ENCODE measurements at regions not wholly inside any gene's neighbourhood (a gene's known extent, or its start where the extent isn't known, plus 50 kb on each side); places are given as distances from the start of the nearest gene placed in this dataset.

DNA sequence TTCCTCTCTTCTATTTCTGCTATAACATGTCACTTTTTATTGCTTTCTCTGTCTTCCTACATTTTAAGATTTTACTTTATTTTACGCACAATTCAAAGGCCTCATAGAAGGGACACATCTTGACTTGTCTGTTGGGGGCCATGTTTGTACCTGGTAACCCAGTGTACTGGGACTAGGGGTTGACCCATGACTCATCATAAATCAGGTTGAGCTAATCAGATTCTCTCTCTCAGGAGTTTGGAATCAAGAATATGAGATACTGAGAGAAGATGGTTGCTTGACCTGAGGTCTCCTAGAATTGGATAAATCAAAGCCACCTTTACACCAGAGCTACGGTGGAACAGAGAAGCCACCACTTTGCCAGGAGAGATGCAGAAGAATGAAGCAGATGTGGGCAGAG, 153.0 kb downstream of the UXS1 start:
- DNase-seq = no peak

DNA sequence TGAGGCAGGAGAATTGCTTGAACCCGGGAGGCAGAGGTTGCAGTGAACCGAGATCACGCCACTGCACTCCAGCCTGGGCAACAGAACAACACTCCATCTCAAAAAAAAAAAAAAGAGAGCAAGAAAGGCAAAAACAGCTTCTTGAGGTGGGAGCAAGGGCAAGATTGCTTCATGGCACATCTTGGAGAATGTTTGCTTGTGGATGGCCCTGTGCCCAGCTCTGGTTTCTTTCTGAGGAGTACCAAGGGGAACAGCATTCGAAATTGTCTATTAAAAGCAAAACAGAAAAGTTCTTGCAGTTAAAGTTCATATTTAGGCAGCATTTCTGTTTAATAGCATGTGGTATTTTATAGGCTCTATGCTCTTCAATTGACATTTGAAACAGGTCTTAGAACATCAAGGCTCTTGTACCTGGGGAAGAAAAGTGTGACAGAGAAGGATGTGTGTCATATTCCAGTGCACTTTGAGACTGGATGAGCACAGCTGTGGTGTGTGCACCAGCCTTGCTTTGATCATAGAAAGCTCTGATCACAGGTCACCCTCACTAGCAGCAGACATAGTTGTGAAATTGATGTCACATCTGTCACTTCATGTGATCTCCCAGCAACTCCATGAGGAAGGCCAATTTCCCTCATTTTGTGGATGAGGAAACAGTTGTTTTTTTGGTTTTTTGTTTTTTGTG, 154.3 kb downstream of the UXS1 start:
- DNase-seq = no peak

DNA sequence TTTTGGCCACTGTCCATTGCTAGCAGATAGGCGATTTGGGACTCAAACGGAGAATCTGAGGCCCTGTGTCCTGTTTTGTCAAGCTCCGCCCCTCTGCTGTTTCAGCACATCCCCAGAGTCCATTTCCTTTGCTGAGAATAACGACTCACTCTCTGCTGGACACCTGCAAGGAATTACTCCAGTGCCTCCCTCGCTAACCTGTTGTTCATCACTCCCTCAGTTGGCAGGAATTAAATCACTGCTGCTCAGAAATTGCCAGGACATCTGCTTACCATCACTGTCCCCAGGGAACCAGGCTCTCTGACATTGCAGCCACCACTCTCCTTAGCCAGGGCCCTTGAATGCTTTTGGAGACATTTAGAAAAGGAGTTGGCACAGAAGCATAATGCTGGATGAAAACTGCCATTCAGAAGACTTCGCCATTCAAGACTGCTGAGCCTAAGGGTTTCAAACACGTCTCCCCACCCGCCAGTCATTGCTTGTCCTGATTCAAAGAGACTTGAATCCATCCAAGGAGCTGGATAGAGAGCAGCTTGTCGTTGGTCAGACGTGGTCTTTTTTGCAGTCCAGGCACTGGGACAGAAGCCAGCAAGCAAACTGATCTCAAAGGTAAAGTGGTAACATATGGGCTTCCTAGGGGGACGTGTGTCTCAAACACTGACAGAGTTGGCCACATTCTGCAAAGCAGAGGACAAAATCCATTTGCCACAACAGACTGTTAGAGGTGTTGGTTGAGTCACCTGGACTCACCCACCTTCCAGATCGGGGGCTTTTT, 155.3 kb downstream of the UXS1 start:
- DNase-seq = no peak

DNA sequence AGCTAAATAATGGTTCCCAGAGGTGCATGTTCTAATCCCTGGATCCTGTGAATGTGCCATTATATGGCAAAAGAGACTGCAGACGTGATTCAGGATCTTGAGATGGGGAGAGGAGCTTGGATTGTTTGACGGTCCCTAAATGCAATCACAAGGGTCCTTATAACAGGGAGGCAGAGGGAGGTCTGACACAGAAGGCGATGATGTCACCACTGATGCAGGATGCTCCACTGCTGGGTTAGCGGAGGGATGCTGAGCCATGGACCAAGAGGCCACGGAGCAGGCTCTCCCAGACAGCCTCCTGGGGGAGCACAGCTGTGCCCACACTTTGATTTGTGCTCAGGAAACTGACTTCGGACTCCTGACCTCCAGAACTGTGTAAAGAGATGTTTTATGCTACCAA, 156.2 kb downstream of the UXS1 start:
- DNase-seq = no peak

DNA sequence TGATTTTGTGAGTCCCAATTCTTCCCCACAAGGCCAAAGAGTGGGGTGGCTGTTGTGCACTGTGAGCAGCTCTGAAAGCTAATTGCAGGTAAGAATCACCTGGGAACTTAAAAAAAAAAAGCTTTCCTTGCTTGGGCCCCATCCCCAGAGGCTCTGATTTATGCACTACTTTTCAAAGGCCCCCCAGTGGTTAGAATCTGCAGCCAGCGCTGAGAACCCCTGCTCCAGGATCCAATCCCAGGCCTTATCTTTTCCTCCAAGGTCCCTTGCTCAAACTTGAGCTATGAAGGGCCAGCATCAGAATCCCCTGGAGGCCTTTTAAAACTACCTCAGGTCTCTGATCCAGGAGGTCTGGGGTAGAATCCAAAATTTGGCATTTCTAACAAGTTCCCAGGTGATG, 156.8 kb downstream of the UXS1 start:
- no peak for DNase-seq

DNA sequence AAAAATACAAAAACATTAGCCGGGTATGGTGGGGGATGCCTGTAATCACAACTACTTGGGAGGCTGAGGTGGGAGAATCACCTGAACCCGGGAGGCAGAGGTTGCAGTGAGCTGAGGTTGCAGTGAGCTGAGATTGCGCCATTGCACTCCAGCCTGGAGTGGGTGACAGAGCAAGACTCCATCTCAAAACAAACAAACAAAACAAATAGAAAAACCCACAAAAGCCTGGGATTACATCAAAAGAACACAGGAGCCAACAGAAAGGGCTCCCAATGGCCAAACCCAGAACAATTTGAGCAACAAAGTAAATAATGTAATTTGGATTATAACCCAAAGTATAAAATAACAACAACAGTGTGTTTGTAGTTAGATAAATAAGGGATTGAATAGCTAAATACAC, 159.8 kb downstream of the UXS1 start:
- DNase-seq = no peak

DNA sequence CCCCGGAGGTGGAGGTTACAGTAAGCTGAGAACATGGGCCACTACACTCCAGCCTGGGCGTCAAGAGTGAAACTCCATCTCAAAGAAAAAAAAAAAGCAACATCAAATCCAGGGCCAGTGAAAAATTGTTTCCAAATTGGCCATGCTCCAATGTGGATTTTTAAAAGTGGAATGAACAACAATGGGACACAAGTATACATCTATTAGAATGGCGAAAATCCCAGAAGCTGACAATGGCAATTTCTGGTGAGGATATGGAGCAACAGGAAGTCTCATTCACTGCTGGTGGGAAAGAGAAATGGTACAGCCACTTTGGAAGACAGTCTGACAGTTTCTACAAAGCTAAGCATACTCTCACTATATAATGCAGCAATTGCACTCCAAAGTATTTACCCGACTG, 161.4 kb downstream of the UXS1 start:
- DNase-seq = no peak

DNA sequence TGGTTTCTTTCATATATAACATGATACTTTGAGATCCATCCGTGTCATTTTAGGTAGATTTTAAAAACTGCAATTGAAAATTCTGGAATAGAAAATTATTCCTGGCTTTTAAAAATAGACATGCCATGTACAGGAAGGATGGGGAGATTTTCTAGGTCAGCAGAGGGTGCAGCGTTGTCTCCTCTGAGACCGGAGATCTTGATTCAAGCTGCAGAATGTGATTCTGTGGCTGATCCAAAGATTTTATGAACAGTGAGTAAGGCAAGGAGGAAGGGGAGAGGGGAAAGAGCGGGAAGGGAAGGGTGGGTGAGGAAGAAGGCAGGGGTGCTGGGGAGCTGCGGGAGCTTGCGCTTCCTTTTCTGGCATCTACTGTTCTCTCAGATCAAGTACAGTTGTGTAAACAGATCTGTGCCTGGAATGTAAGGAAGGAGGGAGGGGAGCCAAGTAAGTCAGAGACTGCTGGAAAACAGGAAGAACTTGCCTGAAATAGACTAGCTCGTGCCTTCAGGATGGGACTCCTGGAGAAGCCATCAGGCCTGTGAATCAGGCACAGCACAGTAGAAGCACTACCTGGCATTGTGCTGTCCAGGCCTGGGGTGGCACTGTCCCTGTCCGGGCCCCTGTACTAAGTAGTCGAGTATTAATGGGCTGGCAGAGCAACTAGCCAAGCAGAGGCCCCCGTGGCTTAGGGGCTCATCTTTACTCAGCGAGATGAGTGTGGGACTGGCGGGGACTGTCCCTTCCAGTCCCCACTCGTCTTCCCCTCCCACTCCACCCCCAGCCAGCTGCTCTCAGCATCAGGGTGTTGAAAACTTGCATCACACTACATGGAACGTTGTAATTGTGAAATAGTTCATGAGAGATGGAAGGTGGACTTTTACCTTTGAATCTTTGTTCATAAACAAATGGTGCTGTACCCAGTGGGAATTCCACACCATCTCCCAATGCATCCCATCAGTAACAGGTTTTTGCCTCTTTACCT, 163.5 kb downstream of the UXS1 start:
- peak; percentile 92 for DNase-seq

DNA sequence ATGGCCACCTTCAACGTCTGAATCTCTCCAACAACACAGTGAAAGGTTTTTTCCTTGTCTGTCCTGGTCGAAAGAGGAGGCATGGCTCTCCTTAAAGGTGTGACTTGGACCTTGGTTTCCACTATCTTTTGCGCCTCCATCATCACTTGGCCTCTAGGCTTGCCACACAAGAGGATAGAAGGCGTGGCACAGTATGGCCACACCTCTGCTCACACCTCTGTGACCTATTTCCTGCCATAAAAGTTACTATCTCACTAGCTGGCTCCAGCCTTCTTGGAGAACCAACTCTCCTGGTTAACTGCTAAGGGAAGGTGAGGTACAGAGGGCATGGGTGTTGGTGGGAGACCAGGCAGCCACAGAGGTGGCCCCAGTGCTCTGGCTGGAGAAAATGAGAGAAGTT, 165.9 kb downstream of the UXS1 start:
- DNase-seq = no peak

DNA sequence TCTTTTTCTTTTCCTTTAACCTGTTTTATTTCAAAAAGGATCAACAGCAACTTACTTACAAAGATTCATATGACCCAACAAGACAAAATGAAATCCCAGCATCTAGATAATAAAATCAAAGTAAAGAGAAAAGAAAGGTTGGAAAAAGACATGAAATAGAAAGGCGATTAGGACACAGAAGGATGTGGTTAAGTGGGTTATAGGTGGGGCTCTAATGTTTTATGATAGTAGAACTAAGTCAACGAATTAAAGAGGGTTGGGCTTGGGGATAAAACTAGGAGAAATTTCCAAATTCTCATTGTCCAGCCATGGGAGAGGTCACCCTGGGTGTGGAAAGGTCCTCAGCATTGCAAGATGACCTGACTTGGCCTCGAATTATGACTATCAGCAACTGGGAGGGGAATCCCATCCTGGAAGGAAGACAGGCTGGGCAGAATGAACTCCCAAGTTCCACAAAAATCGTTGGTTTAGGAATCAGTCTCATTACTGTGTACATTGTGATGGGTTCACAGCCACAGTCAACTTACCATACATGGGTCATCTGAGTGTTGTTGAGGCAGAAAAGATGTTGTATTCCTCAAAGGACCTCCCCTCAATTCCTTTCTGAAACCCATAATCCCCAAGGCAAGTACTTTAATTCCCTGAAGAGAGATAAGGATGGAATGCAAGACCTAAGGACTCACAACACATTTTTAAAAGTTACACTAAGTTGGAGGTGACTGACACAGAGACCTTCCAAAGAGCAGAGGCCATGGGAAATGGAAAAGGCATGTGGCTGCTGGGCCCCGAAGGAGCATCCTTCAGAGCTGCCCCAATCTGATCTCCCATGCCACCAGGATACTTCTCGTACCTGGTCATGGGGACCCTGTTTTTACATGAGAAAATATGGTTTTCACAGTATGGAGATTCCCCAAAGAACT, 167.6 kb downstream of the UXS1 start:
- no peak for DNase-seq

DNA sequence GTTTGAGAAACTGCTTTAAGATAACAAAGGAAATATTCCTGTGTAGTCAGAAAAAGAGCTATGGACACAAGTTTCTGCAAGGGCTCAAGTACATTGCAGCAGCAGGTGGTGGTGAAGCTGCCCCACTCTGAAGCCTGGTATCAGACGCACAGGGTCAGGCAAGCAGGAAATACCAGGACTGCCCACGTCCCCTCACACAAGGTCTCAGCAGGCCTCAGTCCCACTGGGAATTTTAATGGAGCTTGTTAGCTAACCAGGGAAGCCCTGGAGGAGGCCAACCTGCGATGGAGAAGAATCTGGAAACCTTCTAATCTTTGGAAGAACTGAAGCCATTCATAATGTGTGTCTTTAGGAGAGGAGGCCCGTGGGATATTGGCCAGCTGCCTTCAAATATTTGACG, 168.3 kb downstream of the UXS1 start:
- no peak for DNase-seq

DNA sequence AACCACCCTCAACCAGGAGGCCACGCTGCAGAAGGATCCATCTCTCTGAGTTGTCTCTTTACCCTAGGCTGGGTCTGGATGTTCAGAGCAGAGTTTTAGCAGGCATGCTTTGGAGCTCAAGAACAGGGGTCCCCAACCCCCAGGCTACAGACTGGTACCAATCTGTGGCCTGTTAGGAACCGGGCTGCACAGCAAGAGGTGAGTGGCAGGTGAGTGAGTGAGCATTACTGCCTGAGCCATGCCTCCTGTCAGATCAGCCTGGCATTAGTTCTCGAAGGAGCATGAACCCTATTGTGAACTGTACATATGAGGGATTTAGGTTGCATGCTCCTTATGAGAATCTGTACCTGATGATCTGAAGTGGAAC, 172.5 kb downstream of the UXS1 start:
- DNase-seq = no peak

DNA sequence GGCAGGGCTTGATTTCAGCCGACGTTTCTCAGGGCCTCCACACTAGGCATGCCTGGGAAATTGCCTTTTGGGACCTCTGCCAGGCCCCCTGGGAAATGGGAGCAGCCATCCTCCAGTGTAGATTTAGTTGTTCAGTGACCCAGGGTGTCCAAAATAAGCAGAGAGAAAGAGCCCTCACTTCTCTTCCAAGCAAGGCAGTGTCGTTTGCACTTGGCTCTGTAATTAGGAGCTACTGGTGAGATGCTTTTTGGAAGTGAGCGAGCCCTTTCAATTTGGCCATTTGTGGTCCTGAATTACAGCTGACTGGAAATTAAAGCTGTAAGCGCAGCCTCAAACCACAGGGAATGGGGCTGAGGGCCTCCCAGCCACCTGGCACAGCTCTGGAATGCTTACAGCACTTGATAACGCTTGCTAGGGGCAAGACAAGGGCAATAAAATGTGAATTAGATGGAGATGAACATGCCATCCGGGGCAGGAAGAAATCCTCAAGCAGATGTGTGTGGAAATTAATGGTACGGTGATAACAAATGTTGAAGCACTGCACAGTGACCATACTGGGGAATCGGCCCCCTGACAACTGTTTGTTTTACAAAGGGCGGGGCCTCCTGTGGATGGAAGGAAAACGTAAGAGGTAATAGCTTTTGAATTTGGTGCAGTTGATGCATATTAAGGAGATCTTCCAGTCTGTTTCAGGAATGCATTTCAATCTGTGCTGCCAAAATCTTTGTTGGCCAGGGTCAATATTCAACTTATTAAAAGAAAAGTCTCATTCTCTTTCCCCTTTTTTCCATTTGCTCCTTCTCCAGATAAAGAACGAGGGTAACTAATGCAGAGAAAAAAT, 173.1 kb downstream of the UXS1 start:
- no peak for DNase-seq

DNA sequence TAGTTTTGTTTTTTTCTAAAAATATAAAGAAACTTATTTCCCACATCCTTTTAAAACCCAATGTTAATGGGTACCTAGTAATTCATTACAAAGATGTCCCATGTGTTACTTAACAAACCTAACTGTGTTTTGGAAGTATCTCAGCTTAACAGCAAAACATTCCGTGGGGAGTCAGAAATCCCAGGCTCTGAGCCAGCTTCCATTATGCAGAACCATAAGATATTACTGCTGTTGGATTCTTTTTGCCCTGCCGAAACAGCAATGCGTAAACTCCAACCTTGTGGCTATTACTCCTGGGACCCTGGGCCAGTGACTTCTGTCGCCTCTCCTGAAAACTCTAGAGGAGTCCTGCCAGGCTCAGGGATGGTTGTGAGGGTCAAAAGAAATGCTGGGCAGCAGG, 174.1 kb downstream of the UXS1 start:
- DNase-seq = peak; percentile 14

DNA sequence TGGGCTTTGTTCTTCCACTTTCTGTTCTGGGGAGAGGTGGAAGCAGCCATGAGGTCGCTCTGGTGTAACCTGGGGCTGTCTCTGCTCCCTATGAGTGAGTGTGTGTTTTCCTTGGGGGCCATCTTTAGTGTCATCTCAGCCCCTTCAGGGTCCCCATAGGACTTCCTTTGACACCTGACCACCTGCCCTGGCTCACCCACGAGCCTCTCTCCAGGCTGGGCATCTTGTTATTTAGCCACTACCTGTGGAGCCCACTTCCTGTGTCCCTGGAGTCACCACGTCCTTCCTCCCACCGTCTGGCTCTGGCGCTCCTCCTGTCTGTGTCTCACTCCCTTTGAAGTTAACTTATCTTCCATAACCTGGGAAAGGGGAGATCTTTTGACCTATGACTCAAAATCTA, 176.0 kb downstream of the UXS1 start:
- no peak for DNase-seq

DNA sequence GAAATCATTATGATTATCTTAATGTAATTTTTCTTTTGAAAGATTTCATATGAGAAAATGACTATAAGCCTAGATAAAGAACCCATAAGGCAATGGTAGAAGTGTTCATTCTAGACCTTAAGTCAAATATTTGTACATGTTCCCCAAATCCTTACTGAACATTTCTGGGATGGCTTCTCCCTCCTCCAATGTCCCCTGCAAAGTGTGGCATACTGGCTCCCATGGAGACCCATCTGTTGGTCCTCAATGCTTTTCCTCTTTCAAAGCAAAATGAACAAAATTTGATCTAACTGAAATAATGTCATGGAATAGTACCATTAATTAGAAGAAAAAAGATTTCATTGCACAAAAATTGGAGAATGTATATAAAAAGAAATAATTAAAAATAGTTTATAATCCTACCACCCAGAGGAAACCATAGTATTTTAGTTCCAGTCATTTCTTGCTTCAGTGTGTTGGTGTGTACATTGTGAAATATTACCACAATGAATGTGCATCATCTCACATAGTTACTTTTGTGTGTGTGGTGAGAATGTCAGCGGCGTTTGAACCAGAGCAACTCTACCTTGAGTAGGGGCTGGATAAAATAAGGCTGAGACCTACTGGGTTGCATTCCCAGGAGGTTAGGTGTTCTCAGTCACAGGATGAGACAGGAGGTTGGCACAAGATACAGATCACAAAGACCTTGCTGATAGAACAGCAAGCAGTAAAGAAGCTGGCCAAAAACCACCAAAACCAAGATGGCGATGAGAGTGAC, 181.3 kb downstream of the UXS1 start:
- DNase-seq = no peak

DNA sequence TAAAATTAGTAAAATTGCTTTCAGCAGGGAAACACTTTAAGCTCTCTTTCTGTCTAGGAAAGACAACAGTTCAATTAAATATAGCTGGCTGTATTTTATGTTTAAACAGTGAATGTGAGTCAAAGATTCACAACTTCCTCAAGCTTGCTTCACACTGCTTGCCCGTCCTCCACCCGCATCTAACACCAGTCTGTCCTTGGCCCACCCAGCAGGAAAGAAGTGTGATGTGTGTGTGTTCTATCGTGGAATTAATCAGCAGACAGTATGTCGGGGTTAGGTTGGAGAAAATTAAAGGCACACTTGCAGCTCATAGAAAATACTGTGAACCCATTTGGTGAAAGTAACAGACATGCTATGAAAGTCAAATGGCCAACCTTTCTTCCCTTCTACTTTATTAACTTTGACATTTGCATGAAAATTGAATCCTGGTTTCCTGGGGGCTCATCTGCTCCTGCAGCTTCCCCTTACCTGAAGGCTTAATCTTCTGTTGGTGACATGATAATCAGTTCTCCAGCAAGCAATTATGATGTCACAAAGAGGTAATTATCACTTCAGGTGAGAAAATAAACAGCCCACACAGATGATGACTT, 182.0 kb downstream of the UXS1 start:
- no peak for DNase-seq

DNA sequence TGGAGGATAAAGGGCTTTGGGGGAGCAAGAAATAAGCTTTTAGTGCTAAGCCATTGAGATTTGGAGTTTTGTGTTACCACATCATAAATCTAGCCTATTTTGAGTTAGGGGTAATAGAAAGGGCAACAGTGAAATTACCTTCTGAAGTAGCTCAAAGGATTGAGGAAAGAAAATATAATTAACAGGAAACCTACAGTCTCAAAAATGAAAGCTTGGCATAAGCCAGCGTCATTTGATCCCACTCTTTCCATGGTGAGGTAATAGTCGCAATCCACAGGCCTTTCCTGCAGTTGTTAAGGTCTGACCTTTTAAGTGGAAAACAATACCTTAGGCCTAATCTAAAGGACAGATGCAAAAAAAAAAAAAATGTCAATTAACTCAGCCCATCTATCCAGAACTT, 182.7 kb downstream of the UXS1 start:
- DNase-seq = no peak

DNA sequence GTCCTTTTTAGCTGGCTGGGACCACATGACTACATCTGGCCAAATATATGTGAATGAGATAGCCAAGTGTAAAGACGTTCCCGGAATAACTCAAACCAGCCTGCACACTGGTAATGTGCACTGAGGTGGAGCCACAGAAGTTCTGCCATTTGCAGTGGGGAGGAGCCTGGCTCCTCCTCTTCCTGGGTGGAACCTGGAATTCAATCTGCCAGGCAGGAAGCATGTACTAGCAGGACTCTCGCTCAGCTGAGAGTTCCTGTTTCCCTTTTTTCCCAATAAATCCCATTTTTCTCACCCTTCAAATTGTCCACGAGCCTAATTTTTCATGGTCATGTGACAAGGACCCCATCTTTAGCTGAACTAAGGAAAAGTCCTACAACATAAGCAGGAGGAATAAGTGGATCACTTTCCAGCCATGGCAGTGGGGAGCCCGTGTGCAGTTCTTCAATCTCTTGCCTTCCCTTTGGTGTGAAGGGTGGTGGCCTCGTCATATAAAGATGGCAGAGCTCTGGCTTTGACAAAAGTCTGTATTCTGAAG, 183.2 kb downstream of the UXS1 start:
- DNase-seq = no peak

DNA sequence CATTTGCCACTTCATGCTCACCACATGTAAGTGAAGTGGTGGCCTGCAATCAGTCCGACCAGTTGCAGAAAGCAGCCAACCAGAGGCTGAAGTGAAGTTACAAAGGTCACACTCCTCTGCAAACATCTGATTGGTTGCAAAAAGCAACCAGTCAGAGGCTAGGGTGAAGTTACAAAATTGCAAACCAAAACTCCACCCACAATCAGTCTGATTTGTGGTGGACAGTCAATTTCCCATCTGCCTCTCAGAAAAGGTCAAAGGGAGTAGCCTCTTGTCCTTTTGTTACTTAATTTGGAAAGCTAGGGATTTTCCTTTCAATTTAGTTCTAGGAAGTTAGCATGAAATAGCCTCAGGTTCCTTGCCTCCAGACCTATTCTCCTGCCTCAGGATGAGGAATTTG, 185.0 kb downstream of the UXS1 start:
- DNase-seq = no peak
